GM21619 (cell line): ENCODE measurements at regions not wholly inside any gene's neighbourhood (a gene's known extent, or its start where the extent isn't known, plus 50 kb on each side); places are given as distances from the start of the nearest gene placed in this dataset.

Experiments used
- ATAC-seq: cut with Tn5 transposase; IDR thresholded peaks from one replicate; pipeline ENCODE4 v1.9.1; 2021; ENCODE audit not compliant: unreplicated experiment

- no peak for ATAC-seq
Measured at GRCh38 chr2:176753205-176753604, 459.4 kb upstream of the HNRNPA3 start.

- no peak for ATAC-seq
Measured at GRCh38 chr2:176753752-176754474, 458.7 kb upstream of the HNRNPA3 start.

DNA sequence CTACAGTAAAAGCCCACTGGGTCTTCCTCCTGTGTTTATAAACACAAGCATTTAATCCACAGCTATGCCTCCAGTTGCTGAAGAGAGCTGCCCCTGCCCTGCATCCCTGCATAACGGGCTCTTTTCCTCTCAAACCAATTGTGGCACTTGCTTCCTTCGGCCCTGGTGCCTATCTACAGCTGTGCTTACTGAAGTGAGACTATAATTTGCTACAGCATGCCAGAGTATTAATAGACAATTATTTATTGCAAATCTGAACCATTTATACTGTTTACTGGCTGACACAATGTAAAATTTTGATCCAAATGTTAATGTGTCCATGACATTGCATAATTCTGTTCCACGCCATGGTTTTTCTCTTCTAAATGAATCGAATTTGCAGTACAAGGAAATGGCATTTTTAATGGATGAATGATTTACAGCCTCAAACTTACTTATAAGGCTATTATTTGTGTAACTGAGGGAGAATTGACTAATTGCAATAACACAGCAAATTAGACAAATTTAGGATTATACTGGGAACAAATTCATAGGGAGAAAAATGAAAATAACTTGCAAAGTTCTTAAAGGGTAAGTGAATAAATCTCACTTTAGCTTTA is 457.0 kb upstream of the HNRNPA3 start:
- no peak for ATAC-seq

DNA sequence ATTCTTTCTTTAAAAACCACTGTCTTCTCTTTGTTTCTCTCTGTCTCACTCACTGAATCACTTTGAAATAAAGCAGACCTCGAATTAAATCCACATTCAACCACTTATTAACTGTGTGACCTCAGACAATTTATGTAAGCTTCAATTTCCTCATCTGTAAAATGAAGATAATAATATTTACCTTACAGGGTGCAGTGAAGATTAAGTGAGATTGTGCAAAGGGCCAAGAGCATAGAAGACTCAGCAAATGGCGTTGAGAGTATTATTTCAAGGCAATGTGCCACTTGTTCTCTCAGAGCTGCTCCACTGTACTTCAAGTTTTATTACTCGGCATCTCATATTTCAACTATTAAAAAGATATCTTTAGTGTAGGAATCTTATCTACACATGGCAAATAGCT is 454.2 kb upstream of the HNRNPA3 start:
- no peak for ATAC-seq

DNA sequence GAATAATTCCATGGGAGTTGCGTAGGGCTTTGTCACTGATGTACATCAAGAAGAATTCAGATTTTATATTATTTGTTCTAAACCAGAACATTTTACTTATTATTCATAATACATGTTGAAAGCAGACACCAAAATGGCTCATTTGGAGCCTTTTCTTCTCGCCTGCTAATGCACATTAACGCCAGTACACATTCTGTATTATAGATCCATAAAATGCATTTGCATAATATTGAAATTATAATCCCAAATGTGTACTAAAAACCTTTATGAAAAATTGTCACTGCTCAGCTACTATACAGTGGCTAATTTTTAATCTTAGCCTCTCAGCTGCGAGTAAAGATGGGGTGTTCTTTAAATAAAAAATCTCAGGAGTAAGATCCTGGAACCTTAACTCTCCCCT is 452.2 kb upstream of the HNRNPA3 start:
- ATAC-seq, result no peak

DNA sequence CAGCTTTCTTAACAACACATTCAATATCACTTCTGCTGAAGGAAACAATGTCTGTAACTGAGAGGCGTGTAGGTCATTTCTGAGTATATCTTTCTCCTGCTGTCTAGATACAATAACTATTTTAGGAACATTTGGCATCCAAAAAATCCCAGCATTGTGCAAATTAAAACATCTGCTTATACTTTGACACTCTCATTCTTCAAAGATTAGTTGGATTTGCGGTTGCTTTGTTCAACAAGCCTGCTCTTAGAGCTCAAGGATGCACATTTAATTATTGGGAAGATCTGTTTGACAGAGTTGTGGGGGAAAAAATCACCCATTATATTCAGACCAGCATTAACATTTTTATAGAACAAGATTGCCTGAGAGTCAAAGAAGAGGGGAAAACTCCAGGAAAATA is 449.5 kb upstream of the HNRNPA3 start:
- no peak for ATAC-seq

DNA sequence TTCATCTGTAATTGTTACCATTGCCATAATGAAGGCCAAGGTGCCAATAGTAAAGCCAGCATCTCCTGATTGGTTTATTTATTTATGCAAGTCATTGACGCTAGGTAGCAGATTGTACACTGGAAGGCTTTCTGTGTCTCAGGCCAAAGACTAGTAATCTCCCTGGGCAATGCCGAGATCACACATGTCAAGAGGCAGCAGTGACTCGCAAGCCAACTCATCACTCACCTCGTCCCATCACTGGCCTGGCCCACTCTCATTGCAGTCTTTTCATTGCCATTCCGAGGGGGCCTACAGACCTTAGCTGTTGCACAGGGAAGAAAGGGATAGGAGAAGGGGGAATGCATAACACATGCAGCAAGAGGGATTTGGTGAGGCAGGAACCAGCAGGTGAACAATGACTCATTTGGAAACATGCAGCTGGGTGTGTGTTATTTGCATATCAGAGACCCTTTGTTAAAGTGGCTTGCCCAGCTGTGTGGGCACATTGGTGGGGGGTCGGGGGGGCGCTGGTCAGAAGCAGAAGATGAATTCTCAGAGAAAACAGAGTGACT is 448.7 kb upstream of the HNRNPA3 start:
- no peak for ATAC-seq

DNA sequence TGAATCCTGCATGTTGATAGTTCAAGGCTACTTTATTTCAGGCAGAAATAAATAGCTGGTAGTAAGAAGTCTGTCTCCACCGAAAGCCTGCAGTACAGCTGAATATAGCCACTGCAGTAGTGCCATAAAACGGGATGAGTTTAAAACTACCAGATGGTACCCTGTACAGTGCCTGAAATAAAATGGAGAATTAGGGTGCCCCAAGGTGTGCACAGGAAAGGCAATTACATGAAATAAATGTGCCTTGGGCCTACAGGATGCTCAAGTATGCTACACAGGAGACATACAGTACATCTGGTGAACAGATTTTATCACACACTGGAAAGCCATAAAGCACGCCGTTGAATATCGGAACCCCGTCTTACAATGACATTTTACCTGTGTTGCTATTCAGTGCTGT is 447.7 kb upstream of the HNRNPA3 start:
- ATAC-seq, result no peak

DNA sequence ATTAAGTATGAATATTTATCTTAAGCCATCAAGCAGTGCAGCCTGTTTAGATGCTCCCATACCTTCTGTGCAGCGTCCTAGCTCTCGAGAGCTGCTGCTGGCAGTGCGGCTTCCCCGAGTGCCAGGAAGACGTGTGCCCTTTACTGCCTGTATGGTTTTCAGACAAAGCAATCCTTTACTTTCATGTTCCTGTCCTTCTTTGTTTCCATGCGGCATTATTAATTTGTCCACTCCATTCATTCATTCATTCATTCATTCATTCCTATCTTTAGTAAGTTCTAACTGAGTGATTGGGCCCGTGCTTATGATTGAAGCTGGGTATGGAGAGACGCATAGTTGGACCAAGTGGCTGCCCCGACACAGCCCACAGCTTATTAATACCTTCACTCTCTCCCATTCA is 446.6 kb upstream of the HNRNPA3 start:
- no peak for ATAC-seq

DNA sequence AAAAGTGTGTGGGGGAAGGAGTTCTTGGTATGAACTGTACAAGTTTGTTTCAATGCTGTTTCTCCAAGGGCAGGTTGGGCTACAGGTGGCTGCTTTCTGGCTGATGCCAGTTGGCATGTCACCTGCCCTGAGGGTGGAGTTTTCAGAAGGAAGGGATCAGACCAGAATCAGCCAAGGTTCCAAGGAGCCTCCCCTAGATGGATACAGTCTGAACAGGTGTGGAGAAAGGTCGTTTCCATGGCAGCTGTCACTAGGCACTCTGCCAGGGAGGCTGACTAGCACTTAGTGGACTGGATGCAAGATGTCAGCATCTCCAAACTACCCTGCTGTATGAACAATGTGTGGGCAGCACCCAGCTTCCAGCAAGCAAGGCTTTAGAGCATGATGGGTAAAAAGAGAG is 444.4 kb upstream of the HNRNPA3 start:
- ATAC-seq, result no peak

- ATAC-seq, result no peak
Measured at GRCh38 chr2:176769021-176769420, 443.6 kb upstream of the HNRNPA3 start.

GRCh38 chr2:176769499-176770370 is 442.9 kb upstream of the HNRNPA3 start:
- ATAC-seq, result no peak

GRCh38 chr2:176772816-176773215 is 439.8 kb upstream of the HNRNPA3 start:
- no peak for ATAC-seq

GRCh38 chr2:176774766-176775451 is 437.7 kb upstream of the HNRNPA3 start:
- ATAC-seq, result no peak

DNA sequence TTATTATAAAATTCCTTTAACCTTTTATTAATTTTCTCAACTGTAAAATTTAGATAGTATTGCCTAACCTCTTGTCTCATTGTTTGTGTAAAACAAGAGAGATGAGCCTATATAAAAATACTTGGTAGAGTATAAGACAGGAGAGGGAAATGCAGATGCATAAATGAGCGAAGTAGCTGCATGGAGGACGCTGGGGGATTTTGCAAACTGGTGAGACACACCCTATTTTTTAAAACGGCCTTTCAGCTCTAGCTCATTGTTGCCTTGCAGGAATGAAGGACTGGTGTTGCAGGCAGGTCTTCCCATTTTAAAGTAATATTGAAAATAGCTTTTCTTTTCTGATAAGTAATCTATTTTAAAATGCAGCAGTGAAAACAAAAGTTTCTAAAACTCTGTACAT is 435.3 kb upstream of the HNRNPA3 start:
- ATAC-seq, result no peak

DNA sequence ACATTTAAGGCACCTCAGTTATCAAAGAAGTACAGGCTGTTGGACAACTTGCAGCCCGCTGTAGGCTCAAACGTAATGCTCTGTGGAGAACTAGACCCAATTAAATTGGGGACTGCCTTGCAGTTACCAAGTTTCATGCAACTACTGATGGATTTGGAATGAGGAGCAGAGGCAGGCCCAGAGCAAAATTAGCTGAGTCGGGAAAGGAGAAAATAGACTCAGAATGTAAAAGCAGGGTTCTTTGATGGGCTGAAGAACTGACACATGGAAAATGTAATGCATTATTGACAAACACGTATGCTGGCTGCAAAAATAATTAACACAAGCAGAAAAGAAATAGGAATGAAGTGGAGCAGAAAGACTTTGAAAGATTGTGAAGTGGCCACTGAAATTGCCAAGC is 432.7 kb upstream of the HNRNPA3 start:
- ATAC-seq, result no peak

DNA sequence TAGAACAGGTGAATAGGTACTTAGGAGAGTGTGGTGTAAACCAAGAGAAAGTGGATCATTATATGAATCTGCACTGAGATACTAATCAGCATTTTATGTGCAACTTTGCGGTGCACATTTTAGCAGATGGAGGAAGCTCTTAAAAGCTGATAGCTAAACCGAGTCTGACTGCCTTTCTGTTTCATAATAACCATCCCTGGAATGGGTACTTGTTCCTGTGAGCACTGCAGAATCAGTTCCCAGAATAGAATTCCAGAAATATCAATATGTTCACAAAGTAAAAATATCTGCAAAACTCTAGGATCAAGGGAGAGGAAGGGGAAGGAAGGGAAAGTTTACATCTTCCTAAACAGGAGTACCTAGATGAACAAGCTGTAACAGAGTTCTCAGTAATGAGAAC is 432.2 kb upstream of the HNRNPA3 start:
- no peak for ATAC-seq

- ATAC-seq, result no peak
Measured at GRCh38 chr2:176781570-176782217, 430.9 kb upstream of the HNRNPA3 start.

GRCh38 chr2:176784633-176785200 is 427.9 kb upstream of the HNRNPA3 start:
- ATAC-seq, result no peak

GRCh38 chr2:176789751-176790150 is 422.8 kb upstream of the HNRNPA3 start:
- no peak for ATAC-seq
